DND-41 (cell line): ENCODE measurements at regions not wholly inside any gene's neighbourhood (a gene's known extent, or its start where the extent isn't known, plus 50 kb on each side); places are given as distances from the start of the nearest gene placed in this dataset.
"Not testable (repeated sequence)": the region's sequence is repeated elsewhere in the genome, so short reads cannot be mapped to it uniquely, and the experiment has no call there.

ENCODE experiments used
- CTCF ChIP-seq: IDR thresholded peaks from 2 replicates; pipeline ENCODE4 v1.5.1; 2012; ENCODE audit warnings: borderline replicate concordance, low read length, moderate library complexity, mild to moderate bottlenecking; ENCODE audit not compliant: poor library complexity, severe bottlenecking; ENCODE audit errors: extremely low read depth
- EZH2 ChIP-seq: IDR thresholded peaks from 3 replicates; pipeline ENCODE4 v1.6.1; 2012; ENCODE audit warnings: borderline replicate concordance, low read depth, mild to moderate bottlenecking, moderate library complexity, low read length, inconsistent platforms; ENCODE audit not compliant: severe bottlenecking

GRCh38 chr1:120509258-120509657 is 94.4 kb downstream of the NBPF8 start:
- TF ChIP-seq EZH2, CTCF: not testable (repeated sequence)
